ENCODE measurements at regions not wholly inside any gene's neighbourhood (a gene's known extent, or its start where the extent isn't known, plus 50 kb on each side); places are given as distances from the start of the nearest gene placed in this dataset.

- H3F3A ChIP-seq (ENCODE audit: insufficient read depth) = no peaks in the 10 kb centered on the region
- no peak overlapping the region for H3K9ac ChIP-seq (ENCODE audit: low read length)
- no peaks in the 10 kb centered on the region for H3K9me2 ChIP-seq (replicated peaks; ENCODE audit: insufficient read depth, low read length)
- no peaks in the 10 kb centered on the region for H4K20me1 ChIP-seq (ENCODE audit: low read depth, low read length)
- no peak overlapping the region for H3K4me3 ChIP-seq (ENCODE audit: insufficient read depth, low read length, poor library complexity, severe bottlenecking)
- no peaks in the 10 kb centered on the region for H3K79me2 ChIP-seq (ENCODE audit: insufficient read depth, low read length)
- TF ChIP-seq EZH2phosphoT487 (conservative IDR thresholded peaks at IDR 0.05; ENCODE audit: low read length) = no peak
- no peak overlapping the region for H3K4me2 ChIP-seq (ENCODE audit: low read depth, low read length, poor library complexity, severe bottlenecking)
- no peak overlapping the region for H2AFZ ChIP-seq (ENCODE audit: low read depth, low read length, severe bottlenecking)
- H3K27me3 ChIP-seq (ENCODE audit: low read length) = no peaks in the 10 kb centered on the region
- H3K36me3 ChIP-seq (ENCODE audit: low read length) = no peaks in the 10 kb centered on the region
- no peak overlapping the region for H3K27ac ChIP-seq (ENCODE audit: low read depth, low read length)
- peaks cover 10% of the 10 kb centered on the region; the same call in 1 of the 2 replicates for H3K9me3 ChIP-seq (ENCODE audit: insufficient read depth, low read length)
Observed at GRCh38 chr22:44616461-44616860, 85.5 kb upstream of the PRR5 start.

GRCh38 chr22:44615602-44616180 is 86.3 kb upstream of the PRR5 start:
- H2AFZ ChIP-seq (ENCODE audit: low read depth, low read length, severe bottlenecking) = no peak overlapping the region
- H3K27me3 ChIP-seq (ENCODE audit: low read length) = no peaks in the 10 kb centered on the region
- TF ChIP-seq EZH2phosphoT487 (conservative IDR thresholded peaks at IDR 0.05; ENCODE audit: low read length) (no peak), CTCF (IDR thresholded peaks at IDR 0.05; ENCODE audit: insufficient read depth, low read length, poor library complexity, severe bottlenecking) (no peak)
- no peaks in the 10 kb centered on the region for H3K36me3 ChIP-seq (ENCODE audit: low read length)
- H3K9ac ChIP-seq (ENCODE audit: low read length) = no peak overlapping the region
- no peak overlapping the region for H3K4me2 ChIP-seq (ENCODE audit: low read depth, low read length, poor library complexity, severe bottlenecking)
- no peaks in the 10 kb centered on the region for H4K20me1 ChIP-seq (ENCODE audit: low read depth, low read length)
- H3K4me3 ChIP-seq (ENCODE audit: insufficient read depth, low read length, poor library complexity, severe bottlenecking) = no peak overlapping the region
- peaks cover 14% of the 10 kb centered on the region; the same call in 1 of the 2 replicates for H3K9me3 ChIP-seq (ENCODE audit: insufficient read depth, low read length)
- H3K27ac ChIP-seq (ENCODE audit: low read depth, low read length) = no peak overlapping the region
- no peaks in the 10 kb centered on the region for H3F3A ChIP-seq (ENCODE audit: insufficient read depth)
- H3K79me2 ChIP-seq (ENCODE audit: insufficient read depth, low read length) = no peaks in the 10 kb centered on the region
- H3K9me2 ChIP-seq (replicated peaks; ENCODE audit: insufficient read depth, low read length) = no peaks in the 10 kb centered on the region

GRCh38 chr22:44615146-44615545 is 86.9 kb upstream of the PRR5 start:
- Histone ChIP-seq H3K9me2 (replicated peaks; ENCODE audit: insufficient read depth, low read length) (no peaks in the 10 kb centered on the region), H4K20me1 (ENCODE audit: low read depth, low read length) (no peaks in the 10 kb centered on the region), H3K79me2 (ENCODE audit: insufficient read depth, low read length) (no peaks in the 10 kb centered on the region), H3K9ac (ENCODE audit: low read length) (no peak overlapping the region), H2AFZ (ENCODE audit: low read depth, low read length, severe bottlenecking) (no peak overlapping the region), H3K27me3 (ENCODE audit: low read length) (no peaks in the 10 kb centered on the region), H3K27ac (ENCODE audit: low read depth, low read length) (no peak overlapping the region), H3K4me2 (ENCODE audit: low read depth, low read length, poor library complexity, severe bottlenecking) (no peak overlapping the region), H3K36me3 (ENCODE audit: low read length) (no peaks in the 10 kb centered on the region), H3K4me3 (ENCODE audit: insufficient read depth, low read length, poor library complexity, severe bottlenecking) (no peak overlapping the region), H3K9me3 (ENCODE audit: insufficient read depth, low read length) (peaks cover 14% of the 10 kb centered on the region; the same call in 1 of the 2 replicates), H3F3A (ENCODE audit: insufficient read depth) (no peaks in the 10 kb centered on the region)
- TF ChIP-seq CTCF (IDR thresholded peaks at IDR 0.05; ENCODE audit: insufficient read depth, low read length, poor library complexity, severe bottlenecking) = no peak

DNA sequence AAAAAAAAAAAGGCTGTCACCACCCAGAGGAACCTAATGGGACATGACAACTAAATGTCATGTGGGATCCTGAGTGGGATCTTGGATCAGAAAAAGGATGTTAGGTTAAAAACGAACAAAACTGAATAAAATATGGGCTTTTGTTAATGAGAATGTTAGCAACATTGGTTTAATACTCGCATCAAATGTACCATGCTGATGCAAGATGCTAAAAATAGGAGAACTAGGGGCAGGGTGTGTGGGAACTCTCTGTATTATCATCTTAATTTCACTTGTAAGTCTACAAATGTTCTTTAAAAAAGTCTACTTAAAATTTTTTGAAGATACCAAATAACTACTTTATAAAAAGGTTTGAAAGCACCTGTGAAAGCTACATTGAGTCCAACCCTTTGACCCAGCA is 88.8 kb upstream of the PRR5 start:
- Histone ChIP-seq H3K36me3 (ENCODE audit: low read length) (no peaks in the 10 kb centered on the region), H3K4me2 (ENCODE audit: low read depth, low read length, poor library complexity, severe bottlenecking) (no peak overlapping the region), H4K20me1 (ENCODE audit: low read depth, low read length) (no peaks in the 10 kb centered on the region), H2AFZ (ENCODE audit: low read depth, low read length, severe bottlenecking) (no peak overlapping the region), H3K9me3 (ENCODE audit: insufficient read depth, low read length) (peaks cover 14% of the 10 kb centered on the region; the same call in 1 of the 2 replicates), H3K27me3 (ENCODE audit: low read length) (no peaks in the 10 kb centered on the region), H3F3A (ENCODE audit: insufficient read depth) (no peaks in the 10 kb centered on the region), H3K9ac (ENCODE audit: low read length) (no peak overlapping the region), H3K4me3 (ENCODE audit: insufficient read depth, low read length, poor library complexity, severe bottlenecking) (no peak overlapping the region), H3K27ac (ENCODE audit: low read depth, low read length) (no peak overlapping the region), H3K9me2 (replicated peaks; ENCODE audit: insufficient read depth, low read length) (no peaks in the 10 kb centered on the region), H3K79me2 (ENCODE audit: insufficient read depth, low read length) (no peaks in the 10 kb centered on the region)
- no peak for TF ChIP-seq CTCF (IDR thresholded peaks at IDR 0.05; ENCODE audit: insufficient read depth, low read length, poor library complexity, severe bottlenecking)
- TF ChIP-seq EZH2phosphoT487 (conservative IDR thresholded peaks at IDR 0.05; ENCODE audit: low read length) = no peak
